ENCODE measurements at regions not wholly inside any gene's neighbourhood (a gene's known extent, or its start where the extent isn't known, plus 50 kb on each side); places are given as distances from the start of the nearest gene placed in this dataset.

- no peak for DNase-seq (ENCODE audit: low read depth in 2 of 2)
Observed at GRCh38 chr4:37737466-37737865, 51.3 kb upstream of the RELL1 start.
